Tibial nerve (tissue), 4 donors: ENCODE measurements at regions not wholly inside any gene's neighbourhood (a gene's known extent, or its start where the extent isn't known, plus 50 kb on each side); places are given as distances from the start of the nearest gene placed in this dataset.

Experiments used
- EP300 ChIP-seq, 2 donors: sonication (generic); formaldehyde crosslinking; IDR thresholded peaks; one replicate each; pipeline ENCODE4 v1.6.1; 2017; ENCODE audit warnings: antibody characterized with exemption in 2 of 2, mild to moderate bottlenecking in 1 of 2
- TF ChIP-seq, protein P1 (sequence below), 5 experiments: fragments of 200-600 bp in 3 of 5; fragments of 450-650 bp in 2 of 5; sonication (generic) in 3 of 5; IDR thresholded peaks; one replicate each; pipeline ENCODE4 v1.5.1; 2016 to 2019; ENCODE audit warnings: antibody characterized with exemption in 5 of 5, mild to moderate bottlenecking in 3 of 5, moderate library complexity in 2 of 5

DNA sequence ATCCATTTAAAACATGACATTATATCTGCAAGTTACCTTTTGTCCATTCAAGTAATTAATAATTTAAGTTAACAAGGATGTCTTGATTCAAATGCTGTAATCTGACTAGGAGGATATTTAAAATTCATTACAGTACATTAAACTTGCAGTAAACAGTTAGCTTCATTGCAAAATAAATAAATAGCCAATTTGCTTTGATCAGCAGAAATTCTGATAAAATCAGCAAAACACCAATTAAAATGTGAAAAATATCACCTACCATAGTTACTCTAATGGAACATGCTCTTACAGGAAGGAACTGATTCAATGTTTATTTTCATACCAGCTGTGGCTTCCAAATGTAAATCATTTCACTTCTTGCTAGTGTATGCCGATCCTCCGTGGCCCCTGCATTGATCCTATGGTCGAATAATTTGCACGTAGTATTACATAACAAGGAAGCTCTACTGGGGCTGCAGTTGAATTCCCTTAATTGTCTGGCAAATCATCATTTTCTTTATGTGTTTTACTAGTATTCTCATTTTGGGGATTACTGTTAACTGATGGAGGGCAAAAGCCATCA is 150.7 kb downstream of the FOXB1 start:
- TF ChIP-seq, protein P1, sequence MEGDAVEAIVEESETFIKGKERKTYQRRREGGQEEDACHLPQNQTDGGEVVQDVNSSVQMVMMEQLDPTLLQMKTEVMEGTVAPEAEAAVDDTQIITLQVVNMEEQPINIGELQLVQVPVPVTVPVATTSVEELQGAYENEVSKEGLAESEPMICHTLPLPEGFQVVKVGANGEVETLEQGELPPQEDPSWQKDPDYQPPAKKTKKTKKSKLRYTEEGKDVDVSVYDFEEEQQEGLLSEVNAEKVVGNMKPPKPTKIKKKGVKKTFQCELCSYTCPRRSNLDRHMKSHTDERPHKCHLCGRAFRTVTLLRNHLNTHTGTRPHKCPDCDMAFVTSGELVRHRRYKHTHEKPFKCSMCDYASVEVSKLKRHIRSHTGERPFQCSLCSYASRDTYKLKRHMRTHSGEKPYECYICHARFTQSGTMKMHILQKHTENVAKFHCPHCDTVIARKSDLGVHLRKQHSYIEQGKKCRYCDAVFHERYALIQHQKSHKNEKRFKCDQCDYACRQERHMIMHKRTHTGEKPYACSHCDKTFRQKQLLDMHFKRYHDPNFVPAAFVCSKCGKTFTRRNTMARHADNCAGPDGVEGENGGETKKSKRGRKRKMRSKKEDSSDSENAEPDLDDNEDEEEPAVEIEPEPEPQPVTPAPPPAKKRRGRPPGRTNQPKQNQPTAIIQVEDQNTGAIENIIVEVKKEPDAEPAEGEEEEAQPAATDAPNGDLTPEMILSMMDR (IDR thresholded peaks at IDR 0.05), result no peak
- TF ChIP-seq EP300 (IDR thresholded peaks at IDR 0.05), result no peak
